Hepatocyte (in vitro differentiated cells): ENCODE measurements at regions not wholly inside any gene's neighbourhood (a gene's known extent, or its start where the extent isn't known, plus 50 kb on each side); places are given as distances from the start of the nearest gene placed in this dataset.

Experiments
- EZH2phosphoT487 ChIP-seq: fragments of 200-600 bp; sonication (generic); IDR thresholded peaks from one replicate; pipeline ENCODE4 v1.6.1; 2018; ENCODE audit warnings: antibody characterized with exemption, mild to moderate bottlenecking, low read depth, moderate library complexity; ENCODE audit not compliant: unreplicated experiment, severe bottlenecking
- TF ChIP-seq, protein P1 (sequence below): fragments of 200-600 bp; sonication (generic); IDR thresholded peaks from 2 replicates; pipeline ENCODE4 v1.5.1; 2016; ENCODE audit warnings: antibody characterized with exemption, mild to moderate bottlenecking; ENCODE audit not compliant: poor library complexity

DNA sequence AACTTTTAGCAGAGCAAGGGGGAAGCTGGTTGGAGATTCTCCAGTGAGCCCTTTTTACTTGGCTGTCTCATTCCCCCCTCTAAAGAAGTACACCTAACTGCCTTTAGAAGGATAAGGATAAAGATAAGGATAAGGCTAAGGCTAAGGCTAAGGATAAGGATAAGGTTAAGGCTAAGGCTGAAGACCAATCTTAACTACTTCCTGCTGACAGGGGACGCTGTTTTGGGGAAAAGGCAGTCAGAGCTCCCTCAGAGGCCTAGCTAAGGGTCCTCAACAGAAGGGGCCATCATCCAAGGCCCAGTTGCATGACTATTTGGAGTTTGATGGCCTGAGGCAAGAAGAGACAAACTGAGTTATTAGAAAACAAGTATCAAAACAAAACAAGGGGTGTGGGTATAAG lies 94.3 kb upstream of the ARPP21 start:
- TF ChIP-seq, protein P1, sequence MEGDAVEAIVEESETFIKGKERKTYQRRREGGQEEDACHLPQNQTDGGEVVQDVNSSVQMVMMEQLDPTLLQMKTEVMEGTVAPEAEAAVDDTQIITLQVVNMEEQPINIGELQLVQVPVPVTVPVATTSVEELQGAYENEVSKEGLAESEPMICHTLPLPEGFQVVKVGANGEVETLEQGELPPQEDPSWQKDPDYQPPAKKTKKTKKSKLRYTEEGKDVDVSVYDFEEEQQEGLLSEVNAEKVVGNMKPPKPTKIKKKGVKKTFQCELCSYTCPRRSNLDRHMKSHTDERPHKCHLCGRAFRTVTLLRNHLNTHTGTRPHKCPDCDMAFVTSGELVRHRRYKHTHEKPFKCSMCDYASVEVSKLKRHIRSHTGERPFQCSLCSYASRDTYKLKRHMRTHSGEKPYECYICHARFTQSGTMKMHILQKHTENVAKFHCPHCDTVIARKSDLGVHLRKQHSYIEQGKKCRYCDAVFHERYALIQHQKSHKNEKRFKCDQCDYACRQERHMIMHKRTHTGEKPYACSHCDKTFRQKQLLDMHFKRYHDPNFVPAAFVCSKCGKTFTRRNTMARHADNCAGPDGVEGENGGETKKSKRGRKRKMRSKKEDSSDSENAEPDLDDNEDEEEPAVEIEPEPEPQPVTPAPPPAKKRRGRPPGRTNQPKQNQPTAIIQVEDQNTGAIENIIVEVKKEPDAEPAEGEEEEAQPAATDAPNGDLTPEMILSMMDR = no peak
- no peak for TF ChIP-seq EZH2phosphoT487
